Smooth muscle cell (in vitro differentiated cells): ENCODE measurements at regions not wholly inside any gene's neighbourhood (a gene's known extent, or its start where the extent isn't known, plus 50 kb on each side); places are given as distances from the start of the nearest gene placed in this dataset.

Experiments
- DNase-seq: peaks from one replicate; lab custom pipeline; 2025; ENCODE audit not compliant: unreplicated experiment; lab: John Stamatoyannopoulos, UW
- H2AFZ ChIP-seq: fragments of 200-600 bp; sonication (generic); 2 replicates; pipeline ENCODE4 v1.6.0; 2016; ENCODE audit warnings: antibody characterized with exemption, low read depth, mild to moderate bottlenecking
- H3F3A ChIP-seq: fragments of 200-600 bp; sonication (generic); 2 replicates; pipeline ENCODE4 v1.6.0; 2017; ENCODE audit warnings: antibody characterized with exemption, low read depth
- H3K27ac ChIP-seq: fragments of 200-600 bp; sonication (generic); 2 replicates; pipeline ENCODE4 v1.5.1; 2016; ENCODE audit warnings: low read depth, mild to moderate bottlenecking
- H3K27me3 ChIP-seq: fragments of 200-600 bp; sonication (generic); 2 replicates; pipeline ENCODE4 v1.6.1; 2016; ENCODE audit warnings: low read depth, mild to moderate bottlenecking
- H3K36me3 ChIP-seq: fragments of 200-600 bp; sonication (generic); 2 replicates; pipeline ENCODE4 v1.5.1; 2016; ENCODE audit warnings: low read depth
- H3K4me1 ChIP-seq: fragments of 200-600 bp; sonication (generic); 2 replicates; pipeline ENCODE4 v1.5.1; 2016; ENCODE audit warnings: low read depth
- H3K4me2 ChIP-seq: fragments of 200-600 bp; sonication (generic); 2 replicates; pipeline ENCODE4 v1.6.0; 2016; ENCODE audit warnings: mild to moderate bottlenecking
- H3K4me3 ChIP-seq: fragments of 200-600 bp; sonication (generic); 2 replicates; pipeline ENCODE4 v1.5.1; 2016; ENCODE audit warnings: mild to moderate bottlenecking
- H3K79me2 ChIP-seq: fragments of 200-600 bp; sonication (generic); 2 replicates; pipeline ENCODE4 v1.6.0; 2016; ENCODE audit warnings: low read depth, mild to moderate bottlenecking
- H3K9ac ChIP-seq: fragments of 200-600 bp; sonication (generic); 2 replicates; pipeline ENCODE4 v1.6.0; 2016; ENCODE audit warnings: low read depth
- H3K9me3 ChIP-seq: fragments of 200-600 bp; sonication (generic); replicated peaks from 2 replicates; pipeline ENCODE4 v1.5.1; 2016; ENCODE audit warnings: low read depth
- H4K20me1 ChIP-seq: fragments of 200-600 bp; sonication (generic); 2 replicates; pipeline ENCODE4 v1.6.0; 2016; ENCODE audit warnings: low read depth
- CTCF ChIP-seq: fragments of 200-600 bp; sonication (generic); IDR thresholded peaks from 2 replicates; pipeline ENCODE4 v1.5.1; 2017; ENCODE audit warnings: borderline replicate concordance, mild to moderate bottlenecking, antibody characterized with exemption; ENCODE audit not compliant: insufficient read depth, poor library complexity, severe bottlenecking
- WGBS: methylation state at CpG from one replicate; pipeline ENCODE4 v1.1.7; 2016; ENCODE audit warnings: low lambda C conversion rate; 5-methylcytosine and 5-hydroxymethylcytosine counted together

GRCh38 chr18:4986677-4987076, 210.4 kb downstream of the AKAIN1 start:
- no peaks in the 10 kb centered on the region for H3K36me3 ChIP-seq
- H3K9ac ChIP-seq: no peak overlapping the region
- H3K4me1 ChIP-seq: no peaks in the 10 kb centered on the region
- H3K4me2 ChIP-seq: no peak overlapping the region
- H3F3A ChIP-seq: no peaks in the 10 kb centered on the region
- no peak overlapping the region for H2AFZ ChIP-seq
- DNase-seq: no peak
- H3K27me3 ChIP-seq: no peaks in the 10 kb centered on the region
- WGBS: 94% methylated on average over 6 of the region's 6 CpGs
- no peaks in the 10 kb centered on the region for H3K9me3 ChIP-seq
- no peak overlapping the region for H3K4me3 ChIP-seq
- H4K20me1 ChIP-seq: no peaks in the 10 kb centered on the region
- H3K27ac ChIP-seq: no peak overlapping the region
- TF ChIP-seq CTCF: no peak
- no peaks in the 10 kb centered on the region for H3K79me2 ChIP-seq

GRCh38 chr18:4986066-4986465, 211.0 kb downstream of the AKAIN1 start:
- no peak for DNase-seq
- no peak overlapping the region for H3K9ac ChIP-seq
- H3K4me3 ChIP-seq: no peak overlapping the region
- no peaks in the 10 kb centered on the region for H3K36me3 ChIP-seq
- no peak overlapping the region for H2AFZ ChIP-seq
- no peak overlapping the region for H3K27ac ChIP-seq
- no peaks in the 10 kb centered on the region for H3K79me2 ChIP-seq
- H3K4me1 ChIP-seq: no peaks in the 10 kb centered on the region
- no peak overlapping the region for H3K4me2 ChIP-seq
- no peaks in the 10 kb centered on the region for H3F3A ChIP-seq
- no peak for TF ChIP-seq CTCF
- no peaks in the 10 kb centered on the region for H3K9me3 ChIP-seq
- no peaks in the 10 kb centered on the region for H3K27me3 ChIP-seq
- H4K20me1 ChIP-seq: no peaks in the 10 kb centered on the region

DNA sequence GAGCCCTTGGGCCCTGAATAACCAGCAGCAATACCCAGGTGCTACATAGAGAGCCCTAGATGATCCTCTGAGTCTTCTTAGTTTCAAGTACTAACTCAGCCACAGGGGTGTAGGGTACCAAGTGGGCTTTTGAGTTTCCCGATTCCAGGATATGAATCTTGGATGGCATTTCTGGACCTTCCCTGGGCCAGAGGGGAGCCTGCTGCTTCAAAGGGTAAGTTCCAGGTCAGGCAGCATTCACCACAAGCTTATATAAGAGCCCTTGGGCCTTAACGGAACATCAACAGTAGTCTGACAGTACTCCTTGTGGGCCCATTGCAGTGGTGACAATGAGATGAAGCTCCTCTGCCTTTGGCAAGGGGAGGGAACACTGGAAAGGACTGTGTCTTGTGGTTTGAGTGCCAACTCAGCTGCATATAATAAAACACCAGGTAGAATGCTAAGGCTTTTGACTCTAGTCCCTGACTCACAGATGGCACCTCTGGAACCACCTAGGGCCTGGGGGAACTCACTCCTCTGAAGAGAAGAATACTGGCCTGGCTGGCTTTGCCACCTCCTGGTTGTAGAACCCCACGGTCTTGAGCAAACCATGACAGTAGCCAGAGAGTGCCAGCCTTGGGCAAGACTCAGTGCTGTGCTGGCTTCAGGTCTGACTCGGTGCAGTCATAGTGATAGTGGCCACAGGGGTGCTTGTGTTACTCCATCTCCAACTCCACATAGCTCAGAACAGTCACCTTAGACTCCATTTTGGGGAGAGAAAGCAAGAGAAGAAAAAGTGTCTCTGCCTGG, 235.7 kb downstream of the AKAIN1 start:
- H3K27me3 ChIP-seq: no peaks in the 10 kb centered on the region
- no peak for DNase-seq
- no peak overlapping the region for H3K4me2 ChIP-seq
- H3K27ac ChIP-seq: no peak overlapping the region
- H3K36me3 ChIP-seq: no peaks in the 10 kb centered on the region
- no peaks in the 10 kb centered on the region for H3K9me3 ChIP-seq
- no peaks in the 10 kb centered on the region for H3K79me2 ChIP-seq
- H2AFZ ChIP-seq: no peak overlapping the region
- H3K4me1 ChIP-seq: no peaks in the 10 kb centered on the region
- no peak overlapping the region for H3K4me3 ChIP-seq
- TF ChIP-seq CTCF: no peak
- no peak overlapping the region for H3K9ac ChIP-seq
- no peaks in the 10 kb centered on the region for H3F3A ChIP-seq
- WGBS: 92% methylated on average over 4 of the region's 4 CpGs
- no peaks in the 10 kb centered on the region for H4K20me1 ChIP-seq

DNA sequence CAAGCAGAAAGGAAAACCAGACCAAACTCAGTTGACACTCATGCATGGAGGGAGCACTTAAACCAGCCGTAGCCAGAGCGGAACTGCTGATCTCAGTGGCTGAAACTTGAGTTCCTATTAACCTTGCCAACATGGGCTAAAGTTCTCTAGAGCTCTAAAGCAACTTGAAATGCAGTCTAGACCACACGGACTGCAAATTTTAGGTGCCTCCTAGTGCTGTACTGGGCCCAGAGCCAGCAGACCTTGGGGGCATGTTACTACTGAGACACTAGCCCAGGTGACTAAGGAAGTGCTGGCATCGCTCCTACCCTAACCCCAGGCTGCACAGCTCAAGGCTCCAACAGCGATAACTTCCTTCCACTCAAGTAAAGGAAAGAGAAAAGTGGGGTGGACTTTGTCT, 236.5 kb downstream of the AKAIN1 start:
- H3K79me2 ChIP-seq: no peaks in the 10 kb centered on the region
- H3K9me3 ChIP-seq: no peaks in the 10 kb centered on the region
- DNase-seq: no peak
- TF ChIP-seq CTCF: no peak
- H3F3A ChIP-seq: no peaks in the 10 kb centered on the region
- H3K27ac ChIP-seq: no peak overlapping the region
- no peaks in the 10 kb centered on the region for H3K27me3 ChIP-seq
- H3K4me2 ChIP-seq: no peak overlapping the region
- 92% methylated on average over 5 of the region's 5 CpGs for WGBS
- H3K4me3 ChIP-seq: no peak overlapping the region
- H3K4me1 ChIP-seq: no peaks in the 10 kb centered on the region
- H3K9ac ChIP-seq: no peak overlapping the region
- no peaks in the 10 kb centered on the region for H3K36me3 ChIP-seq
- H4K20me1 ChIP-seq: no peaks in the 10 kb centered on the region
- no peak overlapping the region for H2AFZ ChIP-seq
